B cell (primary cell): ENCODE measurements at regions not wholly inside any gene's neighbourhood (a gene's known extent, or its start where the extent isn't known, plus 50 kb on each side); places are given as distances from the start of the nearest gene placed in this dataset.

Experiments
- ATAC-seq: fragments of 200-7000 bp; cut with Tn5 transposase; one replicate; pipeline ENCODE4 v1.10.0; 2021; ENCODE audit warnings: low read depth, mild to moderate bottlenecking, moderate number of reproducible peaks, moderate library complexity
- CTCF ChIA-PET: fragments of 350-600 bp; sonication (Branson Sonifier 250); formaldehyde crosslinking; loops from one replicate; lab custom pipeline; 2021; ENCODE audit warnings: antibody characterized with exemption, inconsistent platforms; lab: Charles Lee
- POLR2A ChIA-PET: fragments of 350-600 bp; sonication (Branson Sonifier 250); formaldehyde crosslinking; loops from one replicate; lab custom pipeline; 2021; ENCODE audit warnings: antibody characterized with exemption; lab: Charles Lee
- DNase-seq: peaks from one replicate; pipeline ENCODE4 v3.0.0; 2013
- H2AFZ ChIP-seq: 2 replicates; pipeline ENCODE4 v1.6.1; 2012; ENCODE audit warnings: mild to moderate bottlenecking, low read depth, low read length; ENCODE audit not compliant: insufficient read depth, poor library complexity, severe bottlenecking
- H3K27ac ChIP-seq, 2 donors: 1 replicate in 1 of 2; 2 replicates in 1 of 2; pipeline ENCODE4 v1.5.1; 2012 to 2013; ENCODE audit warnings: low read length in 2 of 2, mild to moderate bottlenecking in 2 of 2, moderate library complexity in 1 of 2
- H3K27me3 ChIP-seq, 4 experiments: fragments of 200-600 bp in 1 of 4; sonication (generic) in 1 of 4; replicated peaks in 1 of 4; 1 replicate in 2 of 4; 2 replicates in 2 of 4; pipeline versions ENCODE4 v1.6.1 to v1.7.0; 2013 to 2016; ENCODE audit warnings: low read length in 3 of 4, mild to moderate bottlenecking in 2 of 4, mixed read lengths in 1 of 4, moderate library complexity in 1 of 4; ENCODE audit not compliant: insufficient read depth in 4 of 4, control insufficient read depth in 3 of 4; ENCODE audit errors: control extremely low read depth in 1 of 4
- H3K36me3 ChIP-seq, 2 experiments: replicated peaks in 1 of 2; 1 replicate in 1 of 2; 2 replicates in 1 of 2; pipeline versions ENCODE4 v1.6.1 to v1.7.1; 2013; ENCODE audit warnings: low read length in 1 of 2; ENCODE audit not compliant: insufficient read depth in 2 of 2, control insufficient read depth in 1 of 2; ENCODE audit errors: control extremely low read depth in 1 of 2, extremely low read depth in 1 of 2
- H3K4me1 ChIP-seq, 2 donors: fragments of 200-600 bp in 1 of 2; sonication (generic) in 1 of 2; 1 replicate in 1 of 2; 2 replicates in 1 of 2; pipeline versions ENCODE4 v1.5.1 to v1.6.1; 2013 to 2017; ENCODE audit warnings: low read length in 2 of 2; ENCODE audit not compliant: control insufficient read depth in 2 of 2, insufficient read depth in 2 of 2
- H3K4me2 ChIP-seq: replicated peaks from 2 replicates; pipeline ENCODE3; 2012; ENCODE audit warnings: mild to moderate bottlenecking, low read depth, low read length; ENCODE audit not compliant: poor library complexity, severe bottlenecking
- H3K4me3 ChIP-seq, 5 experiments: fragments of 200-600 bp in 1 of 5; sonication (generic) in 1 of 5; 1 replicate in 3 of 5; 2 replicates in 2 of 5; pipeline versions ENCODE4 v1.5.1 to v1.7.0; 2011 to 2016; ENCODE audit warnings: low read length in 4 of 5, mild to moderate bottlenecking in 4 of 5, low read depth in 2 of 5, control low read depth in 1 of 5, moderate library complexity in 1 of 5; ENCODE audit not compliant: insufficient read depth in 1 of 5; ENCODE audit errors: control extremely low read depth in 1 of 5, extremely low read depth in 1 of 5
- H3K79me2 ChIP-seq: fragments of 200-600 bp; sonication (generic); one replicate; pipeline ENCODE4 v1.6.0; 2016; ENCODE audit warnings: low read length; ENCODE audit not compliant: control insufficient read depth, insufficient read depth
- H3K9ac ChIP-seq: fragments of 200-600 bp; sonication (generic); 2 replicates; pipeline ENCODE4 v1.6.1; 2017; ENCODE audit warnings: mild to moderate bottlenecking, low read length, moderate library complexity
- H3K9me3 ChIP-seq, 3 donors: one replicate each; pipeline versions ENCODE4 v1.6.1 to v1.7.1; 2013; ENCODE audit warnings: low read length in 2 of 3; ENCODE audit not compliant: control insufficient read depth in 2 of 3, insufficient read depth in 1 of 3; ENCODE audit errors: control extremely low read depth in 1 of 3
- H4K20me1 ChIP-seq: 2 replicates; pipeline ENCODE4 v1.6.0; 2012; ENCODE audit warnings: mild to moderate bottlenecking, low read length; ENCODE audit not compliant: insufficient read depth, control insufficient read depth, poor library complexity, severe bottlenecking
- H3K27ac Mint-ChIP-seq: one replicate; pipeline ENCODE4 v1.8.0; 2021; ENCODE audit warnings: mixed read lengths
- H3K27me3 Mint-ChIP-seq: one replicate; pipeline ENCODE4 v1.8.0; 2021; ENCODE audit warnings: mixed read lengths
- H3K4me1 Mint-ChIP-seq: one replicate; pipeline ENCODE4 v1.8.0; 2021; ENCODE audit warnings: mixed read lengths
- H3K4me3 Mint-ChIP-seq: one replicate; pipeline ENCODE4 v1.8.0; 2021; ENCODE audit warnings: mixed read lengths
- H3K9me3 Mint-ChIP-seq: one replicate; pipeline ENCODE4 v1.8.0; 2022; ENCODE audit warnings: mixed read lengths; ENCODE audit not compliant: insufficient read depth
- EZH2 ChIP-seq: IDR thresholded peaks from 2 replicates; pipeline ENCODE4 v1.6.1; 2012; ENCODE audit warnings: borderline replicate concordance, low read depth, mild to moderate bottlenecking, moderate library complexity, low read length; ENCODE audit not compliant: insufficient read depth, poor library complexity, severe bottlenecking
- WGBS: methylation state at CpG from one replicate; pipeline ENCODE4 v1.1.5; 2013; ENCODE audit warnings: missing lambda C conversion rate; ENCODE audit not compliant: insufficient coverage; 5-methylcytosine and 5-hydroxymethylcytosine counted together
- intact Hi-C: fragments of 100-400 bp; cut with micrococcal nuclease; formaldehyde crosslinking; loops from one replicate; pipeline ENCODE4 v1.10.0; 2022
- TF ChIP-seq, protein P1 (sequence below): fragments of 200-600 bp; IDR thresholded peaks from one replicate; pipeline ENCODE4 v1.8.0; 2022; ENCODE audit warnings: antibody characterized with exemption, mild to moderate bottlenecking

DNA sequence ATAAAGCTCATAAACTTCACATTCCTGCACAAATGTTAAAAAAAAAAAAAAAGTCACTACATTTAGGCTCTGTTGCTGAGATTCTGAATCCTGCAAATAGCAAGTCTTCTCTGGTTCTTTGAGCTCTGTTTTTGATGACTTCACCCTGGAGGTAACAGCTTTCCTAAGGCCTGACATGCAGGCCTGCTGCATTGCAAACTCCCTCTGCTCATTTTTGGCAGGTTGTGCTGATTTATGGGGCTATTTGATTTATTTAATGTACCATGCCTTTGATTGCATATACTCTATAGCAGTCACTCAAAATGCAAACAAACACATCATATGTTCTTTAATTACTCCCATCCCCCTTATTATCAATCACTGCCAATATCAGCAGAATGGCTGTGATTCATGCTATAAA lies 416.1 kb upstream of the IZUMO3 start:
- Histone ChIP-seq H3K36me3 (no peaks in the 10 kb centered on the region), H3K27me3 (no peaks in the 10 kb centered on the region), H3K4me2 (no peak overlapping the region), H3K4me3 (no peak overlapping the region), H3K4me1 (no peaks in the 10 kb centered on the region), H4K20me1 (no peaks in the 10 kb centered on the region), H3K9me3 (no peaks in the 10 kb centered on the region), H2AFZ (no peak overlapping the region), H3K79me2 (no peaks in the 10 kb centered on the region), H3K27ac (no peak overlapping the region), H3K9ac (no peak overlapping the region)
- Mint-ChIP-seq H3K9me3 (peaks cover 6% of the 10 kb centered on the region), H3K27ac (no peak overlapping the region), H3K27me3 (no peaks in the 10 kb centered on the region), H3K4me1 (no peaks in the 10 kb centered on the region), H3K4me3 (no peak overlapping the region)
- DNase-seq (no peak), ATAC-seq (no peak)
- TF ChIP-seq EZH2: no peak
- TF ChIP-seq, protein P1, sequence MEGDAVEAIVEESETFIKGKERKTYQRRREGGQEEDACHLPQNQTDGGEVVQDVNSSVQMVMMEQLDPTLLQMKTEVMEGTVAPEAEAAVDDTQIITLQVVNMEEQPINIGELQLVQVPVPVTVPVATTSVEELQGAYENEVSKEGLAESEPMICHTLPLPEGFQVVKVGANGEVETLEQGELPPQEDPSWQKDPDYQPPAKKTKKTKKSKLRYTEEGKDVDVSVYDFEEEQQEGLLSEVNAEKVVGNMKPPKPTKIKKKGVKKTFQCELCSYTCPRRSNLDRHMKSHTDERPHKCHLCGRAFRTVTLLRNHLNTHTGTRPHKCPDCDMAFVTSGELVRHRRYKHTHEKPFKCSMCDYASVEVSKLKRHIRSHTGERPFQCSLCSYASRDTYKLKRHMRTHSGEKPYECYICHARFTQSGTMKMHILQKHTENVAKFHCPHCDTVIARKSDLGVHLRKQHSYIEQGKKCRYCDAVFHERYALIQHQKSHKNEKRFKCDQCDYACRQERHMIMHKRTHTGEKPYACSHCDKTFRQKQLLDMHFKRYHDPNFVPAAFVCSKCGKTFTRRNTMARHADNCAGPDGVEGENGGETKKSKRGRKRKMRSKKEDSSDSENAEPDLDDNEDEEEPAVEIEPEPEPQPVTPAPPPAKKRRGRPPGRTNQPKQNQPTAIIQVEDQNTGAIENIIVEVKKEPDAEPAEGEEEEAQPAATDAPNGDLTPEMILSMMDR: no peak
- intact Hi-C loops: no loop called here
- ChIA-PET CTCF (no interaction called here), POLR2A (no interaction called here)

DNA sequence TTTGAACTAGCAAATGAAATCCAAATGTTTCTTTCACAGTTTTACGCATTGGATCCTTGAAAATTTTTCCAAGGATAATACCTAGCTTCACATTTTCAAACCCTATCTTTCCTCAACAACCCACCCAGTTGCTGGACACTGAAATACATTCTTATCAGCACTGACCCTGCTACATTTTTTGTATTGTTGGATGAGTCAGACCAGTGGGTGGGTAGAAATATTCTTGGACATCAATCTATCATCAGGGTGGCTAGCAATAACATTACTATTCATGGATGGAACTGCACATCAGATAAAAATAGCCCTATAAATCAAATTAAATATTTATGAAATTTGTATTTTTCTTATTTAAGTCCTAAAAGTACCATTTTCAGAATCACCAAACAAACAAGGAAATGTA lies 407.4 kb upstream of the IZUMO3 start:
- no peak for ATAC-seq

More for the DNA sequence above, 407.4 kb upstream of the IZUMO3 start:
- CTCF ChIA-PET: no interaction called here
- Histone ChIP-seq H3K36me3 (no peaks in the 10 kb centered on the region), H4K20me1 (no peaks in the 10 kb centered on the region), H3K27ac (no peak overlapping the region), H3K4me1 (no peaks in the 10 kb centered on the region), H2AFZ (no peak overlapping the region), H3K27me3 (no peaks in the 10 kb centered on the region), H3K9me3 (no peaks in the 10 kb centered on the region), H3K9ac (no peak overlapping the region), H3K4me2 (no peak overlapping the region), H3K79me2 (no peaks in the 10 kb centered on the region), H3K4me3 (no peak overlapping the region)
- POLR2A ChIA-PET: no interaction called here
- intact Hi-C loops: no loop called here
- Mint-ChIP-seq H3K4me3 (no peak overlapping the region), H3K4me1 (no peaks in the 10 kb centered on the region), H3K27me3 (no peaks in the 10 kb centered on the region), H3K9me3 (no peaks in the 10 kb centered on the region), H3K27ac (no peak overlapping the region)
- WGBS: 100% methylated on average over 1 of the region's 1 CpG
- no peak for DNase-seq
- TF ChIP-seq EZH2: no peak
- TF ChIP-seq, protein P1: no peak
